ENCODE measurements at regions not wholly inside any gene's neighbourhood (a gene's known extent, or its start where the extent isn't known, plus 50 kb on each side); places are given as distances from the start of the nearest gene placed in this dataset.

GRCh38 chr1:216841165-216841564 lies 117.9 kb upstream of the ESRRG start:
- TF ChIP-seq POLR2A (IDR thresholded peaks at IDR 0.05; ENCODE audit: low read length) (no peak), GATA1 (IDR thresholded peaks at IDR 0.05; ENCODE audit: low read depth, low read length) (no peak)
